OCI-LY7 (cell line): ENCODE measurements at regions not wholly inside any gene's neighbourhood (a gene's known extent, or its start where the extent isn't known, plus 50 kb on each side); places are given as distances from the start of the nearest gene placed in this dataset.

Experiments
- EZH2phosphoT487 ChIP-seq: fragments of 200-600 bp; sonication (generic); IDR thresholded peaks from 2 replicates; pipeline ENCODE4 v1.6.1; 2018; ENCODE audit warnings: low read depth, borderline replicate concordance, mild to moderate bottlenecking, mixed run types, antibody characterized with exemption, low read length, moderate library complexity, mixed read lengths
- TF ChIP-seq, protein P1 (sequence below): fragments of 200-600 bp; sonication (generic); conservative IDR thresholded peaks from 2 replicates; pipeline ENCODE4 v1.5.1; 2014; ENCODE audit warnings: mild to moderate bottlenecking, antibody characterized with exemption, low read length, moderate library complexity, mixed read lengths

- TF ChIP-seq, protein P1, sequence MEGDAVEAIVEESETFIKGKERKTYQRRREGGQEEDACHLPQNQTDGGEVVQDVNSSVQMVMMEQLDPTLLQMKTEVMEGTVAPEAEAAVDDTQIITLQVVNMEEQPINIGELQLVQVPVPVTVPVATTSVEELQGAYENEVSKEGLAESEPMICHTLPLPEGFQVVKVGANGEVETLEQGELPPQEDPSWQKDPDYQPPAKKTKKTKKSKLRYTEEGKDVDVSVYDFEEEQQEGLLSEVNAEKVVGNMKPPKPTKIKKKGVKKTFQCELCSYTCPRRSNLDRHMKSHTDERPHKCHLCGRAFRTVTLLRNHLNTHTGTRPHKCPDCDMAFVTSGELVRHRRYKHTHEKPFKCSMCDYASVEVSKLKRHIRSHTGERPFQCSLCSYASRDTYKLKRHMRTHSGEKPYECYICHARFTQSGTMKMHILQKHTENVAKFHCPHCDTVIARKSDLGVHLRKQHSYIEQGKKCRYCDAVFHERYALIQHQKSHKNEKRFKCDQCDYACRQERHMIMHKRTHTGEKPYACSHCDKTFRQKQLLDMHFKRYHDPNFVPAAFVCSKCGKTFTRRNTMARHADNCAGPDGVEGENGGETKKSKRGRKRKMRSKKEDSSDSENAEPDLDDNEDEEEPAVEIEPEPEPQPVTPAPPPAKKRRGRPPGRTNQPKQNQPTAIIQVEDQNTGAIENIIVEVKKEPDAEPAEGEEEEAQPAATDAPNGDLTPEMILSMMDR, result no peak
- no peak for TF ChIP-seq EZH2phosphoT487
Observed at GRCh38 chr3:87333393-87333892, 57.1 kb upstream of the POU1F1 start.
